Calu3 (cell line): ENCODE measurements at regions not wholly inside any gene's neighbourhood (a gene's known extent, or its start where the extent isn't known, plus 50 kb on each side); places are given as distances from the start of the nearest gene placed in this dataset.

Experiments
- BruUV-seq: library from RNA; stranded (reverse); fragments of 400-500 nt; replicated peaks from 2 replicates; lab custom pipeline; 2021; lab: Mats Ljungman, UMichigan
- CTCF ChIA-PET: fragments of 300-600 bp; sonication (Branson Sonifier 250); formaldehyde crosslinking; loops from one replicate; lab custom pipeline; 2022; ENCODE audit warnings: antibody characterized with exemption; lab: Charles Lee
- DNase-seq: peaks from one replicate; pipeline ENCODE4 v3.0.0; 2022
- H3K27ac Mint-ChIP-seq: one replicate; pipeline ENCODE4 v1.8.0; 2022; ENCODE audit warnings: mixed read lengths; ENCODE audit not compliant: unreplicated experiment
- H3K27me3 Mint-ChIP-seq: one replicate; pipeline ENCODE4 v1.8.0; 2022; ENCODE audit warnings: mixed read lengths; ENCODE audit not compliant: unreplicated experiment
- H3K36me3 Mint-ChIP-seq: one replicate; pipeline ENCODE4 v1.8.0; 2022; ENCODE audit warnings: mild to moderate bottlenecking, moderate library complexity, mixed read lengths; ENCODE audit not compliant: insufficient read depth, unreplicated experiment
- H3K4me1 Mint-ChIP-seq: one replicate; pipeline ENCODE4 v1.8.0; 2022; ENCODE audit warnings: mild to moderate bottlenecking, low read depth, mixed read lengths; ENCODE audit not compliant: unreplicated experiment
- H3K4me3 Mint-ChIP-seq: one replicate; pipeline ENCODE4 v1.8.0; 2022; ENCODE audit warnings: mild to moderate bottlenecking, low read depth, moderate library complexity, mixed read lengths; ENCODE audit not compliant: unreplicated experiment
- H3K9me3 Mint-ChIP-seq: one replicate; pipeline ENCODE4 v1.8.0; 2022; ENCODE audit warnings: low read depth, mixed read lengths; ENCODE audit not compliant: unreplicated experiment
- intact Hi-C: fragments of 100-400 bp; cut with micrococcal nuclease; formaldehyde crosslinking; loops from one replicate; pipeline ENCODE4 v1.10.0; 2022; ENCODE audit not compliant: unreplicated experiment
- TF ChIP-seq, protein P1 (sequence below): fragments of 200-600 bp; IDR thresholded peaks from one replicate; pipeline ENCODE4 v1.8.0; 2022; ENCODE audit warnings: antibody characterized with exemption; ENCODE audit not compliant: unreplicated experiment

DNA sequence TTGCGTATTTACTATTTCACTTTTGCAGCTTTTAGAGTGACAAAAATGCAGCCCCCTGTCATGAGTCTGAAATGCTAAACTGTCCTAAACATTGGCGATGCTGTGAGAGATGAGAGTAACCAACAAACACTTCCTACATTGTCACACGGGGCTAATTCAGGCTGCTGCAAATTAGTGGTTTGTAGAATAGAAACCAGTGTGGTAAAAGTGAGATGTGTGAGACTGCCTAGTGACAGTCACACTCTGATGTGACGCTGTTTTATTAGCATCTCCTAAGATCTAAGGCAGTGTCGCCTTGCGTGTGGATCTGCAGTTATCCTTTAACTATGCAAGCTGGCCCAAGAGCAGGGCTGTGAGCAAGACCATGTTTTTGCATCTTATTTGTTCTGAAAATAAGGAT lies 800.2 kb upstream of the TENM3 start:
- intact Hi-C loops = no loop called here
- no peaks in the 10 kb centered on the region for H3K27me3 Mint-ChIP-seq
- CTCF ChIA-PET = interaction anchor here (0.6 kb wide), 1 partner anchor 423 kb away, joined by 3 read pairs; no protein-coding TSS in a partner anchor
- no peak overlapping the region for H3K4me3 Mint-ChIP-seq
- no peaks in the 10 kb centered on the region for H3K4me1 Mint-ChIP-seq
- no peak for DNase-seq
- no peak overlapping the region for H3K27ac Mint-ChIP-seq
- TF ChIP-seq, protein P1, sequence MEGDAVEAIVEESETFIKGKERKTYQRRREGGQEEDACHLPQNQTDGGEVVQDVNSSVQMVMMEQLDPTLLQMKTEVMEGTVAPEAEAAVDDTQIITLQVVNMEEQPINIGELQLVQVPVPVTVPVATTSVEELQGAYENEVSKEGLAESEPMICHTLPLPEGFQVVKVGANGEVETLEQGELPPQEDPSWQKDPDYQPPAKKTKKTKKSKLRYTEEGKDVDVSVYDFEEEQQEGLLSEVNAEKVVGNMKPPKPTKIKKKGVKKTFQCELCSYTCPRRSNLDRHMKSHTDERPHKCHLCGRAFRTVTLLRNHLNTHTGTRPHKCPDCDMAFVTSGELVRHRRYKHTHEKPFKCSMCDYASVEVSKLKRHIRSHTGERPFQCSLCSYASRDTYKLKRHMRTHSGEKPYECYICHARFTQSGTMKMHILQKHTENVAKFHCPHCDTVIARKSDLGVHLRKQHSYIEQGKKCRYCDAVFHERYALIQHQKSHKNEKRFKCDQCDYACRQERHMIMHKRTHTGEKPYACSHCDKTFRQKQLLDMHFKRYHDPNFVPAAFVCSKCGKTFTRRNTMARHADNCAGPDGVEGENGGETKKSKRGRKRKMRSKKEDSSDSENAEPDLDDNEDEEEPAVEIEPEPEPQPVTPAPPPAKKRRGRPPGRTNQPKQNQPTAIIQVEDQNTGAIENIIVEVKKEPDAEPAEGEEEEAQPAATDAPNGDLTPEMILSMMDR = no peak
- no peaks in the 10 kb centered on the region for H3K9me3 Mint-ChIP-seq
- BruUV-seq = no TSS peak
- no peaks in the 10 kb centered on the region for H3K36me3 Mint-ChIP-seq

DNA sequence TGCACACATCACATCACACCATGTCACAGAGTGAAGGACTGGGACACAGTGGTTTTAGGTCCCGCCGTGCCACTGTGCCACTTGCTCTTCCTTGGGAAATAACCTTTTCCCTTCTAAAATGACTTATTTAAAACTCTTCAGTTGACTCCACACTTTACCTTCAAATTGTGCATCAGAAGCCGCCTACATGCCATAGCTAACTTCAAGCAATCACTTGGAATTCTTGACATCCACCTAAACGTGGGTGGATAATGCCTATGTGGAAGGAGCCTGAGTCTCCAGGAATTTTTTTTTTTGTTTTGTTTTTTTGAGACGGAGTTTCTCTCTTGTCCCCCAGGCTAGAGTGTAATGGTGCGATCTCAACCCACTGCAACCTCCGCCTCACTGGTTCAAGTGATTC lies 777.4 kb upstream of the TENM3 start:
- Mint-ChIP-seq H3K36me3 (no peaks in the 10 kb centered on the region), H3K4me3 (no peak overlapping the region), H3K27ac (no peak overlapping the region), H3K4me1 (no peaks in the 10 kb centered on the region), H3K9me3 (peaks cover 5% of the 10 kb centered on the region), H3K27me3 (no peaks in the 10 kb centered on the region)
- TF ChIP-seq, protein P1 = no peak
- BruUV-seq = no TSS peak
- CTCF ChIA-PET = no interaction called here
- intact Hi-C loops = no loop called here
- no peak for DNase-seq

DNA sequence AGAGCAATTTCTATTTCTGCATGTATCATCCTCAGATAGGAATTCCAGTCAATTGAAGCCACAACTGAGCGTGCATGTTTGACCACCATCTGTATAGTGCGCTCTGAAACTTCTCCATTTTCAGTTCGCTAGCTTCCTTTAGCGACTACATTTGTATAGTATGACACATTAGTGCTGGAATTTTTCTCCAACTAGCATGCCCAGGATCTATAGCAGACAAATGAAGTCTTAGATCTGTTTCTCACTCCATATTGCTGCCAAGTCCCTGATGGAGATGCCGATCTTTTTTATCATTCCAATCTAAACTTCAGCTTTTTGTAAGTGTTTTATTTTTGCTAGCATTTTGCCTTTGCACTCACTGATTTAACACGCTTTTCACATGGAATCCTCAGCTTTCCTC lies 774.8 kb upstream of the TENM3 start:
- H3K27ac Mint-ChIP-seq = no peak overlapping the region
- H3K36me3 Mint-ChIP-seq = no peaks in the 10 kb centered on the region
- no peaks in the 10 kb centered on the region for H3K9me3 Mint-ChIP-seq
- no TSS peak for BruUV-seq
- no peaks in the 10 kb centered on the region for H3K27me3 Mint-ChIP-seq
- CTCF ChIA-PET = no interaction called here
- H3K4me1 Mint-ChIP-seq = no peaks in the 10 kb centered on the region
- intact Hi-C loops = no loop called here
- H3K4me3 Mint-ChIP-seq = no peak overlapping the region
- TF ChIP-seq, protein P1 = no peak
- no peak for DNase-seq

- TF ChIP-seq, protein P1 = no peak
- no TSS peak for BruUV-seq
- intact Hi-C loops = no loop called here
- no peaks in the 10 kb centered on the region for H3K27me3 Mint-ChIP-seq
- H3K4me3 Mint-ChIP-seq = no peak overlapping the region
- no peak overlapping the region for H3K27ac Mint-ChIP-seq
- CTCF ChIA-PET = interaction anchor here (0.6 kb wide), 1 partner anchor 243 kb away, joined by 3 read pairs; no protein-coding TSS in a partner anchor
- H3K9me3 Mint-ChIP-seq = no peaks in the 10 kb centered on the region
- no peaks in the 10 kb centered on the region for H3K36me3 Mint-ChIP-seq
- no peaks in the 10 kb centered on the region for H3K4me1 Mint-ChIP-seq
- no peak for DNase-seq
Measured at GRCh38 chr4:181470306-181470705, 772.9 kb upstream of the TENM3 start.
